RKO (cell line): ENCODE measurements at regions not wholly inside any gene's neighbourhood (a gene's known extent, or its start where the extent isn't known, plus 50 kb on each side); places are given as distances from the start of the nearest gene placed in this dataset.

ENCODE experiments used
- DNase-seq: peaks from one replicate; pipeline ENCODE4 v3.0.0-alpha.2; 2016; ENCODE audit warnings: low spot score

GRCh38 chr2:19490846-19491435 is 132.5 kb upstream of the OSR1 start:
- DNase-seq: no peak

- peak; percentile 76 for DNase-seq
Measured at GRCh38 chr2:19488009-19488691, 129.7 kb upstream of the OSR1 start.

GRCh38 chr2:19484736-19485135 is 126.3 kb upstream of the OSR1 start:
- no peak for DNase-seq

- DNase-seq: no peak
Measured at GRCh38 chr2:19480673-19481072, 122.2 kb upstream of the OSR1 start.

GRCh38 chr2:19479666-19480065 is 121.2 kb upstream of the OSR1 start:
- no peak for DNase-seq

GRCh38 chr2:19478409-19478808 is 120.0 kb upstream of the OSR1 start:
- no peak for DNase-seq

GRCh38 chr2:19476327-19476726 is 117.9 kb upstream of the OSR1 start:
- no peak for DNase-seq

- no peak for DNase-seq
Measured at GRCh38 chr2:19474128-19474527, 115.7 kb upstream of the OSR1 start.

- DNase-seq: no peak
Measured at GRCh38 chr2:19473350-19473749, 114.9 kb upstream of the OSR1 start.

- DNase-seq: no peak
Measured at GRCh38 chr2:19472391-19472978, 114.1 kb upstream of the OSR1 start.

GRCh38 chr2:19471491-19471890 is 113.1 kb upstream of the OSR1 start:
- no peak for DNase-seq

- no peak for DNase-seq
Measured at GRCh38 chr2:19465978-19466377, 107.6 kb upstream of the OSR1 start.

- DNase-seq: no peak
Measured at GRCh38 chr2:19462256-19462645, 103.8 kb upstream of the OSR1 start.

- no peak for DNase-seq
Measured at GRCh38 chr2:19461504-19462255, 103.3 kb upstream of the OSR1 start.

- no peak for DNase-seq
Measured at GRCh38 chr2:19460761-19461160, 102.3 kb upstream of the OSR1 start.

- no peak for DNase-seq
Measured at GRCh38 chr2:19458427-19459003, 100.1 kb upstream of the OSR1 start.

GRCh38 chr2:19457809-19458208 is 99.4 kb upstream of the OSR1 start:
- no peak for DNase-seq

GRCh38 chr2:19456705-19457309 is 98.4 kb upstream of the OSR1 start:
- no peak for DNase-seq

- DNase-seq: no peak
Measured at GRCh38 chr2:19454125-19454524, 95.7 kb upstream of the OSR1 start.

GRCh38 chr2:19442731-19443130 is 84.3 kb upstream of the OSR1 start:
- no peak for DNase-seq

- no peak for DNase-seq
Measured at GRCh38 chr2:19439081-19439480, 80.7 kb upstream of the OSR1 start.

GRCh38 chr2:19435815-19436214 is 77.4 kb upstream of the OSR1 start:
- no peak for DNase-seq
